GM12892 (cell line): ENCODE measurements at regions not wholly inside any gene's neighbourhood (a gene's known extent, or its start where the extent isn't known, plus 50 kb on each side); places are given as distances from the start of the nearest gene placed in this dataset.

Experiments
- POLR2A ChIP-seq: IDR thresholded peaks from 2 replicates; pipeline ENCODE4 v1.6.1; 2011; ENCODE audit warnings: low read depth, low read length, control low read depth
- POLR2AphosphoS5 ChIP-seq: IDR thresholded peaks from 2 replicates; pipeline ENCODE4 v1.6.1; 2011; ENCODE audit warnings: low read depth, low read length, control low read depth

- TF ChIP-seq POLR2AphosphoS5 (no peak), POLR2A (no peak)
These were observed 811.9 kb upstream of the RGS18 start for GRCh38 chr1:191346381-191346780.
